Keratinocyte (primary cell): ENCODE measurements at regions not wholly inside any gene's neighbourhood (a gene's known extent, or its start where the extent isn't known, plus 50 kb on each side); places are given as distances from the start of the nearest gene placed in this dataset.

Source experiments
- DNase-seq: peaks from one replicate; pipeline ENCODE4 v3.0.0-alpha.2; 2011; ENCODE audit warnings: low read depth, missing footprints, low spot score
- FAIRE-seq: peaks from 2 replicates; lab custom pipeline; 2011; peaks lifted over from hg19 to GRCh38; lab: Jason Lieb, UNC
- H2AFZ ChIP-seq: 2 replicates; pipeline ENCODE4 v1.6.0; 2012; ENCODE audit warnings: low read length, control low read depth, inconsistent platforms; ENCODE audit not compliant: control insufficient read depth
- H3K27ac ChIP-seq: 2 replicates; pipeline ENCODE4 v1.5.1; 2011; ENCODE audit warnings: low read length; ENCODE audit not compliant: control insufficient read depth, insufficient read depth
- H3K27me3 ChIP-seq: 3 replicates; pipeline ENCODE4 v1.6.0; 2011; ENCODE audit warnings: low read length; ENCODE audit not compliant: control insufficient read depth, insufficient read depth; ENCODE audit errors: extremely low read depth
- H3K36me3 ChIP-seq, 2 experiments: 2 replicates in 1 of 2; 3 replicates in 1 of 2; pipeline ENCODE4 v1.5.1; 2011; ENCODE audit warnings: low read length in 2 of 2, mild to moderate bottlenecking in 1 of 2; ENCODE audit not compliant: control insufficient read depth in 2 of 2, insufficient read depth in 2 of 2; ENCODE audit errors: extremely low read depth in 1 of 2
- H3K4me1 ChIP-seq: 3 replicates; pipeline ENCODE4 v1.5.1; 2011; ENCODE audit warnings: low read length; ENCODE audit not compliant: control insufficient read depth, insufficient read depth; ENCODE audit errors: extremely low read depth
- H3K4me2 ChIP-seq: 3 replicates; pipeline ENCODE4 v1.6.0; 2011; ENCODE audit warnings: low read depth, low read length; ENCODE audit not compliant: control insufficient read depth, insufficient read depth; ENCODE audit errors: extremely low read depth
- H3K4me3 ChIP-seq, 3 experiments: fragments of 200-600 bp in 1 of 3; sonication (generic) in 1 of 3; 2 replicates in 2 of 3; 3 replicates in 1 of 3; pipeline ENCODE4 v1.5.1; 2011 to 2016; ENCODE audit warnings: low read length in 3 of 3, mild to moderate bottlenecking in 3 of 3, control low read depth in 2 of 3, inconsistent platforms in 1 of 3, low read depth in 1 of 3, mixed read lengths in 1 of 3, mixed run types in 1 of 3, moderate library complexity in 1 of 3; ENCODE audit not compliant: control insufficient read depth in 2 of 3, insufficient read depth in 2 of 3; ENCODE audit errors: extremely low read depth in 1 of 3
- H3K79me2 ChIP-seq: 2 replicates; pipeline ENCODE4 v1.6.0; 2012; ENCODE audit warnings: low read length; ENCODE audit not compliant: control insufficient read depth, insufficient read depth
- H3K9ac ChIP-seq: 3 replicates; pipeline ENCODE4 v1.6.0; 2011; ENCODE audit warnings: low read length; ENCODE audit not compliant: control insufficient read depth, insufficient read depth; ENCODE audit errors: extremely low read depth
- H3K9me1 ChIP-seq: 3 replicates; pipeline ENCODE4 v1.6.0; 2011; ENCODE audit warnings: low read length; ENCODE audit not compliant: control insufficient read depth, insufficient read depth; ENCODE audit errors: extremely low read depth
- H3K9me3 ChIP-seq: 2 replicates; pipeline ENCODE4 v1.5.1; 2012; ENCODE audit warnings: low read depth, low read length; ENCODE audit not compliant: control insufficient read depth
- H4K20me1 ChIP-seq: 3 replicates; pipeline ENCODE4 v1.6.0; 2011; ENCODE audit warnings: low read length; ENCODE audit not compliant: control insufficient read depth, insufficient read depth; ENCODE audit errors: extremely low read depth
- EZH2 ChIP-seq: IDR thresholded peaks from one replicate; pipeline ENCODE4 v1.6.1; 2012; ENCODE audit warnings: inconsistent platforms, mild to moderate bottlenecking, low read length, moderate library complexity
- dilution Hi-C: fragments of 300-500 bp; cut with MboI; formaldehyde crosslinking; loops from one replicate; pipeline ENCODE4 v1.7.0; 2020; ENCODE audit warnings: low sequenced_read_pairs; ENCODE audit not compliant: extremely low pct_ligation_motif_present
- TF ChIP-seq, protein P1 (sequence below), 3 experiments: IDR thresholded peaks in 1 of 3; conservative IDR thresholded peaks in 1 of 3; optimal IDR thresholded peaks in 1 of 3; 2 replicates in 2 of 3; 3 replicates in 1 of 3; pipeline versions ENCODE3 to v1.5.1; 2011; ENCODE audit warnings: low read length in 3 of 3, mild to moderate bottlenecking in 3 of 3, moderate library complexity in 2 of 3, control low read depth in 1 of 3, inconsistent platforms in 1 of 3; ENCODE audit not compliant: insufficient read depth in 2 of 3; ENCODE audit errors: extremely low read depth in 1 of 3

DNA sequence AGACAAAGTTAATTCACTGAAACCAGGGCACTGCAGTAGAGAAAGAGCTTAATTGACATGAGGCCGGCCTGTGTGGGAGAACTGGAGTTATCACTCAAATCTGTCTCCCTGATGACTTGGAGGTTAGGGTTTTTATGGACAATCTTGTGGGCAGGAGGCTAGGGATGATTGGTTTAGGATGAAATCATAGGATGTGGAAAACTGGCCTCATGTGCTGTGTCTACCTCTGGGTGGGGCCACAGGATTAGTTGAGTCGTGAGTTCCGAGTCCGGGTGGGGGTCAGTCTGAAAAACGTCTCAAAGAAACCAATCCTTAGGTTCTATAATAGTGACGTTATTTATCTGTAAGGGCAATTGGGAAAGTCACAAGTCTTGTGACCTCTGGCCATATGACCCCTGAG is 68.1 kb downstream of the UCHL1 start:
- no peak overlapping the region for H2AFZ ChIP-seq
- no peaks in the 10 kb centered on the region for H3K79me2 ChIP-seq
- H3K4me1 ChIP-seq: peaks cover 2% of the 10 kb centered on the region
- DNase-seq: no peak
- no peaks in the 10 kb centered on the region for H3K9me1 ChIP-seq
- H3K9me3 ChIP-seq: no peaks in the 10 kb centered on the region
- dilution Hi-C loops: no loop called here
- TF ChIP-seq, protein P1, sequence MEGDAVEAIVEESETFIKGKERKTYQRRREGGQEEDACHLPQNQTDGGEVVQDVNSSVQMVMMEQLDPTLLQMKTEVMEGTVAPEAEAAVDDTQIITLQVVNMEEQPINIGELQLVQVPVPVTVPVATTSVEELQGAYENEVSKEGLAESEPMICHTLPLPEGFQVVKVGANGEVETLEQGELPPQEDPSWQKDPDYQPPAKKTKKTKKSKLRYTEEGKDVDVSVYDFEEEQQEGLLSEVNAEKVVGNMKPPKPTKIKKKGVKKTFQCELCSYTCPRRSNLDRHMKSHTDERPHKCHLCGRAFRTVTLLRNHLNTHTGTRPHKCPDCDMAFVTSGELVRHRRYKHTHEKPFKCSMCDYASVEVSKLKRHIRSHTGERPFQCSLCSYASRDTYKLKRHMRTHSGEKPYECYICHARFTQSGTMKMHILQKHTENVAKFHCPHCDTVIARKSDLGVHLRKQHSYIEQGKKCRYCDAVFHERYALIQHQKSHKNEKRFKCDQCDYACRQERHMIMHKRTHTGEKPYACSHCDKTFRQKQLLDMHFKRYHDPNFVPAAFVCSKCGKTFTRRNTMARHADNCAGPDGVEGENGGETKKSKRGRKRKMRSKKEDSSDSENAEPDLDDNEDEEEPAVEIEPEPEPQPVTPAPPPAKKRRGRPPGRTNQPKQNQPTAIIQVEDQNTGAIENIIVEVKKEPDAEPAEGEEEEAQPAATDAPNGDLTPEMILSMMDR (optimal IDR thresholded peaks at IDR 0.05 in 1 of 3, IDR thresholded peaks at IDR 0.05 in 1 of 3, conservative IDR thresholded peaks at IDR 0.05 in 1 of 3; ENCODE audit: extremely low read depth in 1 of 3, insufficient read depth in 2 of 3, low read length in 3 of 3): no peak
- no peak for TF ChIP-seq EZH2
- no peak overlapping the region for H3K4me2 ChIP-seq
- H3K27me3 ChIP-seq: no peaks in the 10 kb centered on the region
- H3K27ac ChIP-seq: no peak overlapping the region
- no peaks in the 10 kb centered on the region for H4K20me1 ChIP-seq
- H3K36me3 ChIP-seq: no peaks in the 10 kb centered on the region
- H3K9ac ChIP-seq: no peak overlapping the region
- no peak overlapping the region for H3K4me3 ChIP-seq
- FAIRE-seq: no peak

DNA sequence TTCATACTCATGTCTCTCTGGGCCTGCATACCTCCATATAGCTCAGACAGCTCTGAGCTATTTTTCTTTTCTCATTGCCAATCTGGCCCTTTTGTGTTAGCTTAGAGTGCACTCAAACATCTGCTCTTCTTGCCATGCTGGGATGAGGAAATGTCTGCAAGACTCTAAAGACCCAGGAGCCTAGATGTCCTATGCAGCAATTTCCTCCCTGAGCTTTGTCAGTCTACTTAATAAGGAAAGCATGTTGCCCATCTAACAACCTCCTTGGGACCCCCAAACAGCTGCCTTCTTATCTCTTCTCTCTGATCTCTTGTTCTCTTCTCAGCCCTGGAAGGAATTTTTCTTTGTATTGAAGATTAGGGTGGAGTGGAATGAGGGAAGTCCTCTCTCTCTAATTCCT is 69.2 kb downstream of the UCHL1 start:
- no peak for TF ChIP-seq EZH2
- Histone ChIP-seq H3K4me2 (no peak overlapping the region), H2AFZ (no peak overlapping the region), H3K4me3 (no peak overlapping the region), H3K9me1 (no peaks in the 10 kb centered on the region), H3K27me3 (no peaks in the 10 kb centered on the region), H3K4me1 (no peaks in the 10 kb centered on the region), H3K36me3 (no peaks in the 10 kb centered on the region), H3K9ac (no peak overlapping the region), H4K20me1 (no peaks in the 10 kb centered on the region), H3K27ac (no peak overlapping the region), H3K79me2 (no peaks in the 10 kb centered on the region), H3K9me3 (no peaks in the 10 kb centered on the region)
- no peak for DNase-seq
- dilution Hi-C loops: no loop called here
- no peak for FAIRE-seq

DNA sequence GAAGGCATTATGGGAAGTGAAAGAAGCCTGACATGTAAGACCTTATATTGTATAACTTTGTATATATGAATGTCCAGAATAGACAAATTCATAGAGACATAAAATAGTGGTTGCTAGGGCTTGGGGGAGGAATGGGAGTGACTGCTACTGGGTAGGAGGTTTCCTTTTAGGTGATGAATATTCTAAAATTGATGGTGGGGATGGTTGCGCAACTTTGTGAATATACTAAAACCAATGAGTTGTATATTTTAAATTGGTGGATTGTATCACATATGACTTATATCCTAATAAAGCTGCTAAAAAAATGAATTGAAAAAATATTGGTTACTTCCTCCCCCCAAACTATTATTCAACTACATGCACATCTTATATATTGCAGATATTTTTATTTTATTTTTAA is 70.0 kb downstream of the UCHL1 start:
- Histone ChIP-seq H3K4me2 (no peak overlapping the region), H3K79me2 (no peaks in the 10 kb centered on the region), H3K4me3 (no peak overlapping the region), H3K36me3 (no peaks in the 10 kb centered on the region), H3K27ac (no peak overlapping the region), H3K4me1 (no peaks in the 10 kb centered on the region), H3K27me3 (no peaks in the 10 kb centered on the region), H4K20me1 (no peaks in the 10 kb centered on the region), H3K9me1 (no peaks in the 10 kb centered on the region), H2AFZ (no peak overlapping the region), H3K9ac (no peak overlapping the region), H3K9me3 (no peaks in the 10 kb centered on the region)
- TF ChIP-seq, protein P1 (optimal IDR thresholded peaks at IDR 0.05 in 1 of 3, IDR thresholded peaks at IDR 0.05 in 1 of 3, conservative IDR thresholded peaks at IDR 0.05 in 1 of 3; ENCODE audit: extremely low read depth in 1 of 3, insufficient read depth in 2 of 3, low read length in 3 of 3): no peak
- TF ChIP-seq EZH2: no peak
- DNase-seq: no peak
- no peak for FAIRE-seq
- dilution Hi-C loops: no loop called here
